Adipocyte (in vitro differentiated cells): ENCODE measurements at regions not wholly inside any gene's neighbourhood (a gene's known extent, or its start where the extent isn't known, plus 50 kb on each side); places are given as distances from the start of the nearest gene placed in this dataset.

ENCODE experiments used
- DNase-seq: peaks from one replicate; pipeline ENCODE4 v3.0.0-alpha.2; 2015; ENCODE audit warnings: low read depth
- H3K27me3 ChIP-seq: replicated peaks from 2 replicates; pipeline ENCODE4 v1.7.0; 2013; ENCODE audit warnings: mild to moderate bottlenecking, low read length, moderate library complexity; ENCODE audit not compliant: control insufficient read depth, insufficient read depth
- H3K36me3 ChIP-seq: 2 replicates; pipeline ENCODE4 v1.7.0; 2013; ENCODE audit warnings: low read length, mild to moderate bottlenecking, moderate library complexity; ENCODE audit not compliant: control insufficient read depth, insufficient read depth, severe bottlenecking
- H3K4me1 ChIP-seq: 2 replicates; pipeline ENCODE4 v1.7.0; 2013; ENCODE audit warnings: mild to moderate bottlenecking, low read length, moderate library complexity; ENCODE audit not compliant: control insufficient read depth, insufficient read depth
- H3K4me3 ChIP-seq: 2 replicates; pipeline ENCODE4 v1.7.0; 2013; ENCODE audit warnings: mild to moderate bottlenecking, low read length, moderate library complexity
- H3K9ac ChIP-seq: 2 replicates; pipeline ENCODE4 v1.7.0; 2013; ENCODE audit warnings: mild to moderate bottlenecking, low read length, moderate library complexity
- H3K9me3 ChIP-seq: 2 replicates; pipeline ENCODE4 v1.7.0; 2013; ENCODE audit warnings: mild to moderate bottlenecking, low read length, moderate library complexity; ENCODE audit not compliant: control insufficient read depth

GRCh38 chr4:65911720-65912119 is 241.4 kb upstream of the EPHA5 start:
- no peak overlapping the region for H3K4me3 ChIP-seq
- H3K27me3 ChIP-seq: no peaks in the 10 kb centered on the region
- no peak overlapping the region for H3K9ac ChIP-seq
- no peaks in the 10 kb centered on the region for H3K9me3 ChIP-seq
- H3K4me1 ChIP-seq: no peaks in the 10 kb centered on the region
- H3K36me3 ChIP-seq: no peaks in the 10 kb centered on the region
- no peak for DNase-seq

- Histone ChIP-seq H3K36me3 (no peaks in the 10 kb centered on the region), H3K4me1 (no peaks in the 10 kb centered on the region), H3K9me3 (peaks cover 4% of the 10 kb centered on the region), H3K4me3 (no peak overlapping the region), H3K9ac (no peak overlapping the region), H3K27me3 (no peaks in the 10 kb centered on the region)
- peak; percentile 61 for DNase-seq
Observed at GRCh38 chr4:65893957-65894755, 223.9 kb upstream of the EPHA5 start.

- Histone ChIP-seq H3K9ac (no peak overlapping the region), H3K4me3 (no peak overlapping the region), H3K36me3 (no peaks in the 10 kb centered on the region), H3K27me3 (no peaks in the 10 kb centered on the region), H3K9me3 (peaks cover 4% of the 10 kb centered on the region), H3K4me1 (no peaks in the 10 kb centered on the region)
- DNase-seq: peak; percentile 12
Observed at GRCh38 chr4:65893271-65893670, 223.0 kb upstream of the EPHA5 start.

GRCh38 chr4:65880594-65880993 is 210.3 kb upstream of the EPHA5 start:
- no peak overlapping the region for H3K9ac ChIP-seq
- DNase-seq: peak; percentile 13
- H3K27me3 ChIP-seq: no peaks in the 10 kb centered on the region
- H3K9me3 ChIP-seq: no peaks in the 10 kb centered on the region
- no peaks in the 10 kb centered on the region for H3K36me3 ChIP-seq
- H3K4me1 ChIP-seq: no peaks in the 10 kb centered on the region
- no peak overlapping the region for H3K4me3 ChIP-seq

GRCh38 chr4:65868096-65868824 is 198.0 kb upstream of the EPHA5 start:
- no peaks in the 10 kb centered on the region for H3K36me3 ChIP-seq
- no peak overlapping the region for H3K4me3 ChIP-seq
- H3K4me1 ChIP-seq: no peaks in the 10 kb centered on the region
- H3K9ac ChIP-seq: no peak overlapping the region
- no peaks in the 10 kb centered on the region for H3K27me3 ChIP-seq
- H3K9me3 ChIP-seq: no peaks in the 10 kb centered on the region
- no peak for DNase-seq

GRCh38 chr4:65865489-65865888 is 195.2 kb upstream of the EPHA5 start:
- Histone ChIP-seq H3K9ac (no peak overlapping the region), H3K9me3 (no peaks in the 10 kb centered on the region), H3K27me3 (no peaks in the 10 kb centered on the region), H3K36me3 (no peaks in the 10 kb centered on the region), H3K4me1 (no peaks in the 10 kb centered on the region), H3K4me3 (no peak overlapping the region)
- DNase-seq: peak; percentile 25

GRCh38 chr4:65861993-65862392 is 191.7 kb upstream of the EPHA5 start:
- no peak overlapping the region for H3K4me3 ChIP-seq
- no peaks in the 10 kb centered on the region for H3K4me1 ChIP-seq
- H3K9ac ChIP-seq: no peak overlapping the region
- H3K27me3 ChIP-seq: no peaks in the 10 kb centered on the region
- no peaks in the 10 kb centered on the region for H3K9me3 ChIP-seq
- H3K36me3 ChIP-seq: no peaks in the 10 kb centered on the region
- DNase-seq: no peak

GRCh38 chr4:65845199-65845773 is 175.0 kb upstream of the EPHA5 start:
- Histone ChIP-seq H3K4me1 (no peaks in the 10 kb centered on the region), H3K9ac (no peak overlapping the region), H3K27me3 (no peaks in the 10 kb centered on the region), H3K4me3 (no peak overlapping the region), H3K36me3 (no peaks in the 10 kb centered on the region), H3K9me3 (no peaks in the 10 kb centered on the region)
- no peak for DNase-seq

GRCh38 chr4:65839164-65839931 is 169.1 kb upstream of the EPHA5 start:
- no peaks in the 10 kb centered on the region for H3K4me1 ChIP-seq

GRCh38 chr4:65834707-65835106 is 164.4 kb upstream of the EPHA5 start:
- no peaks in the 10 kb centered on the region for H3K36me3 ChIP-seq
- H3K4me1 ChIP-seq: no peaks in the 10 kb centered on the region
- DNase-seq: no peak
- H3K4me3 ChIP-seq: no peak overlapping the region
- no peaks in the 10 kb centered on the region for H3K27me3 ChIP-seq
- no peaks in the 10 kb centered on the region for H3K9me3 ChIP-seq
- H3K9ac ChIP-seq: no peak overlapping the region

More at GRCh38 chr4:65839164-65839931, 169.1 kb upstream of the EPHA5 start:
- DNase-seq: no peak
- H3K9me3 ChIP-seq: no peaks in the 10 kb centered on the region
- H3K9ac ChIP-seq: no peak overlapping the region
- H3K36me3 ChIP-seq: no peaks in the 10 kb centered on the region
- H3K4me3 ChIP-seq: no peak overlapping the region
- no peaks in the 10 kb centered on the region for H3K27me3 ChIP-seq

- Histone ChIP-seq H3K36me3 (no peaks in the 10 kb centered on the region), H3K9ac (no peak overlapping the region)
- no peak for DNase-seq
Observed at GRCh38 chr4:65831828-65832227, 161.5 kb upstream of the EPHA5 start.

More at GRCh38 chr4:65831828-65832227, 161.5 kb upstream of the EPHA5 start:
- Histone ChIP-seq H3K4me3 (no peak overlapping the region), H3K9me3 (no peaks in the 10 kb centered on the region), H3K4me1 (no peaks in the 10 kb centered on the region), H3K27me3 (no peaks in the 10 kb centered on the region)
